Stimulated activated CD4-positive, alpha-beta T cell treated with anti-CD3 and anti-CD28 coated beads, Interleukin-15, amount 100 ng/mL, for 24 hours (primary cell): ENCODE measurements at regions not wholly inside any gene's neighbourhood (a gene's known extent, or its start where the extent isn't known, plus 50 kb on each side); places are given as distances from the start of the nearest gene placed in this dataset.

Source experiments
- DNase-seq: peaks from one replicate; pipeline ENCODE4 v3.0.0-alpha.2; 2020

GRCh38 chr9:14961372-14962068 is 51.3 kb upstream of the FREM1 start:
- no peak for DNase-seq

- no peak for DNase-seq
Measured at GRCh38 chr9:14960881-14961280, 50.7 kb upstream of the FREM1 start.
